Testis (tissue), 2 donors: ENCODE measurements at regions not wholly inside any gene's neighbourhood (a gene's known extent, or its start where the extent isn't known, plus 50 kb on each side); places are given as distances from the start of the nearest gene placed in this dataset.

Source experiments
- DNase-seq: peaks from one replicate; pipeline ENCODE4 v3.0.0-alpha.2; 2019
- H3K27ac ChIP-seq, 2 donors: fragments of 200-600 bp; sonication (generic); one replicate each; pipeline ENCODE4 v1.5.1; 2019
- H3K27me3 ChIP-seq: fragments of 200-600 bp; sonication (generic); one replicate; pipeline ENCODE4 v1.5.1; 2019
- H3K36me3 ChIP-seq: fragments of 200-600 bp; sonication (generic); one replicate; pipeline ENCODE4 v1.5.1; 2017; ENCODE audit warnings: low read depth; ENCODE audit errors: missing control alignments
- H3K4me1 ChIP-seq: fragments of 200-600 bp; sonication (generic); one replicate; pipeline ENCODE4 v1.5.1; 2019
- H3K4me3 ChIP-seq, 2 donors: fragments of 200-600 bp; sonication (generic); one replicate each; pipeline ENCODE4 v1.5.1; 2017 to 2019
- H3K9me3 ChIP-seq: fragments of 200-600 bp; sonication (generic); one replicate; pipeline ENCODE4 v1.5.1; 2017
- CTCF ChIP-seq, 3 experiments: fragments of 450-650 bp in 2 of 3; fragments of 200-600 bp in 1 of 3; sonication (generic) in 1 of 3; IDR thresholded peaks; one replicate each; pipeline ENCODE4 v1.5.1; 2016 to 2019; ENCODE audit warnings: antibody characterized with exemption in 3 of 3, mild to moderate bottlenecking in 2 of 3, moderate library complexity in 1 of 3
- POLR2A ChIP-seq: fragments of 450-650 bp; IDR thresholded peaks from one replicate; pipeline ENCODE4 v1.6.1; 2017; ENCODE audit warnings: antibody characterized with exemption, mild to moderate bottlenecking, moderate library complexity
- WGBS, 2 donors: methylation state at CpG; one replicate each; pipeline ENCODE4 v1.1.5; 2018; 5-methylcytosine and 5-hydroxymethylcytosine counted together
- intact Hi-C: fragments of 100-400 bp; cut with DNase I; formaldehyde crosslinking; loops from one replicate; pipeline ENCODE4 v1.15.1; 2023; ENCODE audit warnings: low total_unique reads

DNA sequence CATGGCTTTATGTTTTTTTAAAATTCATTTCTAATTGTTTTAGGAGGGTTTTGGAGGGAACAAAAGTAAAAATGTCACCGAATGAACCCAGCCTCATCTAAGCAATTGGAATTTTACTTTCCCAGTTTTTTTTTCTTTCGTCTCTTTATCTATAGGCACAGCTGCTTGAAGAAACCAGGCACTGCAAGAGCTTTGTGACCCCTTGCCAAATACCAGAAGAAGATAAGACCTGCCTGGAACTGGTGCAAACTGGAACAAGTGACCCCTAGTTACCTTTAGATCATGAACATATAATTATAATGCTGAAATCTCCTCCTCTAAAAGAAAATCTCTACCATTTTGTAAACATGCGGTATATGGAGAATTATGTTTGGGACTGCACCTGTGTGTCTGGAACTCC, 100.9 kb downstream of the TSN start:
- intact Hi-C loops = no loop called here
- Histone ChIP-seq H3K4me1 (no peaks in the 10 kb centered on the region), H3K27ac (no peak overlapping the region), H3K9me3 (no peaks in the 10 kb centered on the region), H3K4me3 (no peak overlapping the region), H3K36me3 (no peaks in the 10 kb centered on the region), H3K27me3 (no peaks in the 10 kb centered on the region)
- no peak for DNase-seq
- TF ChIP-seq CTCF (IDR thresholded peaks at IDR 0.05) = no peak
- TF ChIP-seq POLR2A = no peak
- WGBS, 2 donors = 42 to 55% methylated on average over 3 of the region's 3 CpGs

DNA sequence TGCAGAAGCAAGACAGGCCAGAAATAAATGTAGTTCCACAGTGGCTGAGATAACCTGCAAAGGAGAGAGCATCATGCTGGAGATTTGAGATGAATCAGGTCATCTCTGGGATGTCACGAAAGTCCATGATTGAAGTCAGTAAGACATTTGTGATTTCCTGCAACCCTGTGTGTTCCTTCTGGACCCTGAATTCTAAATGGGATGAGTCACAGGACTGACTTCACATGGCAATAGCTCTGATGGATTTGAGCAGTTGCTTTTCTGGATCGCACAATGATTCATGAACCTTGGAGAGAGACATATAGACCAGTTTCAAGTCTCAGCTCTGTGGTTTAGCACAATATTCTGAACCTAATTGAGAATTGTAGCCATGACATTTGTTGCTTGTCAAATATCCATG, 102.9 kb downstream of the TSN start:
- H3K27me3 ChIP-seq = no peaks in the 10 kb centered on the region
- TF ChIP-seq POLR2A (no peak), CTCF (IDR thresholded peaks at IDR 0.05) (no peak)
- intact Hi-C loops = no loop called here
- H3K27ac ChIP-seq = no peak overlapping the region
- WGBS, 2 donors = 97 to 100% methylated on average over 2 of the region's 2 CpGs
- H3K9me3 ChIP-seq = no peaks in the 10 kb centered on the region
- H3K4me3 ChIP-seq = no peak overlapping the region
- H3K4me1 ChIP-seq = no peaks in the 10 kb centered on the region
- DNase-seq = no peak
- no peaks in the 10 kb centered on the region for H3K36me3 ChIP-seq

DNA sequence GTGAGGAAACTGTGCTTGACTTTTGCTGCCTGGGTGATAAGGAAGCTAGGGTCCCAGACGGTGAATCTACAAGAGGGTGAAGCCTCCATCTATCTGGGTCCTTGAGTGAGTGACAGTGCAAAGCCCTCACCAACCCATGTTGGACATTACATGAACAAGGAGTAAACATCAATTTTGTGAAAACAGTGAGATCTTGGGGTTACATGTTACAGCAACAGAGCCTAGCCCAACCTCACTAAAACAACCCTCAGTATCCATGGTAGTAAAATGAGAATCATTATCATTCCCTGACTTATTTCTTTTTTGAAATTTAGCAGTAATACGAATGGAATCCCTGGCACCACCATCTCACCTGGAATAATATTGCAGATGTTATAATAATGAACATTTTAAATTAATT, 103.4 kb downstream of the TSN start:
- H3K9me3 ChIP-seq = no peaks in the 10 kb centered on the region
- H3K27me3 ChIP-seq = no peaks in the 10 kb centered on the region
- no peak for TF ChIP-seq POLR2A
- 84 to 91% methylated on average over 2 of the region's 2 CpGs for WGBS, 2 donors
- no peak for DNase-seq
- intact Hi-C loops = no loop called here
- no peaks in the 10 kb centered on the region for H3K4me1 ChIP-seq
- no peaks in the 10 kb centered on the region for H3K36me3 ChIP-seq
- H3K4me3 ChIP-seq = no peak overlapping the region
- H3K27ac ChIP-seq = no peak overlapping the region

GRCh38 chr2:121860033-121860757, 104.7 kb downstream of the TSN start:
- H3K4me3 ChIP-seq = no peak overlapping the region
- no peak overlapping the region for H3K27ac ChIP-seq
- H3K9me3 ChIP-seq = no peaks in the 10 kb centered on the region
- H3K4me1 ChIP-seq = no peaks in the 10 kb centered on the region
- no peaks in the 10 kb centered on the region for H3K36me3 ChIP-seq
- 83 to 85% methylated on average over 6 of the region's 6 CpGs for WGBS, 2 donors
- no peak for TF ChIP-seq POLR2A
- no peak for TF ChIP-seq CTCF (IDR thresholded peaks at IDR 0.05)
- no peaks in the 10 kb centered on the region for H3K27me3 ChIP-seq
- intact Hi-C loops = no loop called here
- DNase-seq = no peak

- H3K27ac ChIP-seq = no peak overlapping the region
- H3K9me3 ChIP-seq = no peaks in the 10 kb centered on the region
- no peak for DNase-seq
- intact Hi-C loops = no loop called here
- H3K4me1 ChIP-seq = no peaks in the 10 kb centered on the region
- no peak for TF ChIP-seq CTCF (IDR thresholded peaks at IDR 0.05)
- TF ChIP-seq POLR2A = no peak
- no peak overlapping the region for H3K4me3 ChIP-seq
- no peaks in the 10 kb centered on the region for H3K36me3 ChIP-seq
- 70 to 73% methylated on average over 3 of the region's 3 CpGs for whole genome bisulfite sequencing, 2 donors
- H3K27me3 ChIP-seq = no peaks in the 10 kb centered on the region
Measured at GRCh38 chr2:121860758-121861227, 105.3 kb downstream of the TSN start.
